Suprapubic skin (tissue), 4 donors: ENCODE measurements at regions not wholly inside any gene's neighbourhood (a gene's known extent, or its start where the extent isn't known, plus 50 kb on each side); places are given as distances from the start of the nearest gene placed in this dataset.

Experiments
- CTCF ChIP-seq, 2 donors: fragments of 200-600 bp in 1 of 2; fragments of 450-650 bp in 1 of 2; sonication (generic) in 1 of 2; IDR thresholded peaks; one replicate each; pipeline ENCODE4 v1.5.1; 2016 to 2019; ENCODE audit warnings: antibody characterized with exemption in 2 of 2, mild to moderate bottlenecking in 1 of 2, moderate library complexity in 1 of 2
- POLR2A ChIP-seq, 2 donors: fragments of 450-650 bp; IDR thresholded peaks; one replicate each; pipeline ENCODE4 v1.6.1; 2017; ENCODE audit warnings: antibody characterized with exemption in 2 of 2, mild to moderate bottlenecking in 2 of 2, moderate library complexity in 2 of 2
- POLR2AphosphoS5 ChIP-seq, 3 donors: sonication (generic); formaldehyde crosslinking; IDR thresholded peaks; one replicate each; pipeline ENCODE4 v1.6.1; 2017; ENCODE audit warnings: antibody characterized with exemption in 3 of 3

GRCh38 chr15:96764501-96764900 lies 434.0 kb downstream of the NR2F2 start:
- no peak for TF ChIP-seq POLR2A (IDR thresholded peaks at IDR 0.05)
- TF ChIP-seq CTCF (IDR thresholded peaks at IDR 0.05): no peak
- no peak for TF ChIP-seq POLR2AphosphoS5 (IDR thresholded peaks at IDR 0.05)
